SK-N-SH treated with all-trans-retinoic acid at 6 μM for 48 hours (cell line): ENCODE measurements at regions not wholly inside any gene's neighbourhood (a gene's known extent, or its start where the extent isn't known, plus 50 kb on each side); places are given as distances from the start of the nearest gene placed in this dataset.

ENCODE experiments used
- ATAC-seq: fragments of 200-7000 bp; cut with Tn5 transposase; 3 replicates; pipeline ENCODE4 v1.9.1; 2020; ENCODE audit warnings: mild to moderate bottlenecking, moderate library complexity
- ARNTL ChIP-seq: fragments of 450-650 bp; formaldehyde crosslinking; IDR thresholded peaks from 2 replicates; pipeline ENCODE4 v1.5.0; 2020; ENCODE audit warnings: low read depth, mild to moderate bottlenecking, moderate library complexity, borderline replicate concordance
- BACH2 ChIP-seq: fragments of 250-450 bp; sonication (Bioruptor Pico); IDR thresholded peaks from 2 replicates; pipeline ENCODE4 v1.9.0; 2021; ENCODE audit warnings: mild to moderate bottlenecking, borderline replicate concordance
- CSDC2 ChIP-seq: fragments of 250-450 bp; sonication (Bioruptor Pico); IDR thresholded peaks from 2 replicates; pipeline ENCODE4 v1.5.0; 2020; ENCODE audit warnings: mild to moderate bottlenecking, moderate library complexity
- CSRNP3 ChIP-seq: fragments of 250-450 bp; sonication (Bioruptor Pico); IDR thresholded peaks from 2 replicates; pipeline ENCODE4 v1.5.1; 2021; ENCODE audit warnings: mild to moderate bottlenecking, moderate library complexity
- ESRRG ChIP-seq: fragments of 250-450 bp; sonication (Bioruptor Pico); IDR thresholded peaks from 2 replicates; pipeline ENCODE4 v1.6.1; 2021; ENCODE audit warnings: mild to moderate bottlenecking
- GLIS3 ChIP-seq: fragments of 250-450 bp; sonication (Bioruptor Pico); IDR thresholded peaks from 2 replicates; pipeline ENCODE4 v1.5.0; 2020; ENCODE audit warnings: mild to moderate bottlenecking, moderate library complexity
- ISL1 ChIP-seq: fragments of 250-450 bp; sonication (Bioruptor Pico); IDR thresholded peaks from 2 replicates; pipeline ENCODE4 v2.1.2; 2022; ENCODE audit warnings: mild to moderate bottlenecking, moderate library complexity
- OSR1 ChIP-seq: fragments of 250-450 bp; sonication (Bioruptor Pico); IDR thresholded peaks from 2 replicates; pipeline ENCODE4 v1.8.0; 2022; ENCODE audit warnings: moderate library complexity, mild to moderate bottlenecking, inconsistent platforms
- PATZ1 ChIP-seq: fragments of 250-450 bp; sonication (Bioruptor Pico); IDR thresholded peaks from 2 replicates; pipeline ENCODE4 v1.8.0; 2020; ENCODE audit warnings: mild to moderate bottlenecking, moderate library complexity, borderline replicate concordance
- PPARA ChIP-seq: fragments of 250-450 bp; sonication (Bioruptor Pico); IDR thresholded peaks from 2 replicates; pipeline ENCODE4 v1.5.0; 2020; ENCODE audit warnings: mild to moderate bottlenecking, borderline replicate concordance
- SNAI2 ChIP-seq: fragments of 250-450 bp; sonication (Bioruptor Pico); IDR thresholded peaks from 2 replicates; pipeline ENCODE4 v1.5.0; 2020; ENCODE audit warnings: mild to moderate bottlenecking, moderate library complexity
- TCF4 ChIP-seq: fragments of 250-450 bp; sonication (Bioruptor Pico); IDR thresholded peaks from 2 replicates; pipeline ENCODE4 v1.8.0; 2021; ENCODE audit warnings: mild to moderate bottlenecking, moderate library complexity, borderline replicate concordance
- TOX ChIP-seq: fragments of 250-450 bp; sonication (Bioruptor Pico); IDR thresholded peaks from 2 replicates; pipeline ENCODE4 v1.8.0; 2021; ENCODE audit warnings: mild to moderate bottlenecking, moderate library complexity, borderline replicate concordance
- TSHZ2 ChIP-seq: fragments of 250-450 bp; sonication (Bioruptor Pico); IDR thresholded peaks from 2 replicates; pipeline ENCODE4 v1.5.0; 2020; ENCODE audit warnings: mild to moderate bottlenecking, moderate library complexity
- ZFP3 ChIP-seq: fragments of 250-450 bp; sonication (Bioruptor Pico); IDR thresholded peaks from 2 replicates; pipeline ENCODE4 v1.5.0; 2020; ENCODE audit warnings: mild to moderate bottlenecking, moderate library complexity
- ZFP30 ChIP-seq: fragments of 450-650 bp; formaldehyde crosslinking; IDR thresholded peaks from 2 replicates; pipeline ENCODE4 v1.5.0; 2022; ENCODE audit warnings: mild to moderate bottlenecking, moderate library complexity
- ZNF565 ChIP-seq: fragments of 450-650 bp; formaldehyde crosslinking; conservative IDR thresholded peaks from 2 replicates; pipeline ENCODE4 v1.5.0; 2020; ENCODE audit warnings: low read depth, mild to moderate bottlenecking, moderate library complexity
- ZNF8 ChIP-seq: fragments of 450-650 bp; formaldehyde crosslinking; IDR thresholded peaks from 2 replicates; pipeline ENCODE4 v1.5.0; 2020; ENCODE audit warnings: mild to moderate bottlenecking, moderate library complexity
- TF ChIP-seq, protein P1 (sequence below): fragments of 250-450 bp; sonication (Bioruptor Pico); IDR thresholded peaks from 2 replicates; pipeline ENCODE4 v1.8.0; 2021; ENCODE audit warnings: low read depth, mild to moderate bottlenecking, moderate library complexity, borderline replicate concordance

DNA sequence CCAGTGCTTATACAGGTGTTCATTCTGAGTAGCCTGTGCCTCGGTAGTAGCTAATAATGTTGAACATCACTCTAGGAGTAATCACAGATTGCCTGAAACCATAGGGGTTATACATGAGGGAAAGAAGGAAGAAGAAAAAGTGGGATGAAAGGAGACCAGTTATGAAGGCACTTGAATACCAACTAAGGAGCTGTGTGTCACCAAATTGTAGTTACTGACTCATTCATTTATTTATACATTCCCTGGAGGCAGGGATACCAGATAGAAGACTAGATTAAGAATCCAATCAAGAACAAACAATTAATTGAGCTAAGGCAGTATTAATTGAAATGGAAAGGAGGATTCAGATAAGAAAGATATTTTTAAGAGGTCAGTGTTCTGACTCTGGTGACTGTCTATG, 129.6 kb upstream of the PRPS1L1 start (continued):
- TF ChIP-seq TSHZ2 (CRISPR knock-in tag) (no peak), ESRRG (CRISPR knock-in tag) (no peak)

GRCh38 chr7:18162657-18163056, 135.0 kb upstream of the PRPS1L1 start:
- TF ChIP-seq OSR1 (CRISPR knock-in tag) = no peak
- TF ChIP-seq ZNF565 (CRISPR knock-in tag) = no peak
- TF ChIP-seq ESRRG (CRISPR knock-in tag) = no peak
- TF ChIP-seq ARNTL (CRISPR knock-in tag) = no peak
- no peak for TF ChIP-seq GLIS3 (CRISPR knock-in tag)
- no peak for TF ChIP-seq TCF4 (CRISPR knock-in tag)
- TF ChIP-seq, protein P1, sequence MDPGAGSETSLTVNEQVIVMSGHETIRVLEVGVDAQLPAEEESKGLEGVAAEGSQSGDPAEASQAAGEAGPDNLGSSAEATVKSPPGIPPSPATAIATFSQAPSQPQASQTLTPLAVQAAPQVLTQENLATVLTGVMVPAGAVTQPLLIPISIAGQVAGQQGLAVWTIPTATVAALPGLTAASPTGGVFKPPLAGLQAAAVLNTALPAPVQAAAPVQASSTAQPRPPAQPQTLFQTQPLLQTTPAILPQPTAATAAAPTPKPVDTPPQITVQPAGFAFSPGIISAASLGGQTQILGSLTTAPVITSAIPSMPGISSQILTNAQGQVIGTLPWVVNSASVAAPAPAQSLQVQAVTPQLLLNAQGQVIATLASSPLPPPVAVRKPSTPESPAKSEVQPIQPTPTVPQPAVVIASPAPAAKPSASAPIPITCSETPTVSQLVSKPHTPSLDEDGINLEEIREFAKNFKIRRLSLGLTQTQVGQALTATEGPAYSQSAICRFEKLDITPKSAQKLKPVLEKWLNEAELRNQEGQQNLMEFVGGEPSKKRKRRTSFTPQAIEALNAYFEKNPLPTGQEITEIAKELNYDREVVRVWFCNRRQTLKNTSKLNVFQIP (CRISPR knock-in tag) = no peak
- ATAC-seq = no peak

DNA sequence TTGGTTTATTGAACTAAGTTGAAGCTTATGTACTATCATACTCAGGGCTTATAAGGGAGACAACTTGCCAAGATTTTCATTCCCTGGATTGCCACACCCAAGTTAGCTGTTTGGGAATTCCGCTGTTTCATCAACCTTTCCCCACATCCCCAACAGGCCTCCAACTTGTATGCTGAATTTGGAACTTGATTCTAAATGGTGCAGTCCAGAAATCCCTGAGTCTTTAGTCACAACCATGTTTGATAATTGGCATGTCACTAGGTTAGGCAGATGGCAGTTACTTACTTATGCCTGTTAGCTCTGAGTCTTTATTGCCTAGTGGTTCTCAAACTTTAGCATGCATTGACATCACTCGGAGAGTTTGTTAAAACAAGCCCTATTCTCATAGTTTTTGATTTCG, 135.4 kb upstream of the PRPS1L1 start:
- no peak for TF ChIP-seq ZFP3 (CRISPR knock-in tag)
- TF ChIP-seq PATZ1 (CRISPR knock-in tag) = no peak
- ATAC-seq = no peak

DNA sequence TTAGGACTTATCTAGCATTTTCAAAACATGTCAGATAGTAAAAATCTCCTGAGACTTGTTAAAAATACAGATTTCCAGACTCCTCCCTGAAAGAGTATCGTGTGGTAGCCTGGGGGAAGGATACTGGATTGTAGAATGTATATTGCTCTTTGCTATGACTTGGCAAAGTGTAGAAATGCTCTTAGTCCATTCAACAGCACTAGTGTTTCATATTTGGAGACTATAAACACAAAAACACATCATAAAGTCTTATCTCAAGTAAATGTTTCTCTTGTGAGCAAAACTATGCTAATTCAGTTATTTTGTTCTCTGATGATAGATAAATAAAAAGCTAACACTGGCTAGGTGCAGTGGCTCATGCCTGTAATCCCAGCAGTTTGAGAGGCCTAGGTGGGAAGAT, 137.5 kb upstream of the PRPS1L1 start:
- no peak for ATAC-seq

DNA sequence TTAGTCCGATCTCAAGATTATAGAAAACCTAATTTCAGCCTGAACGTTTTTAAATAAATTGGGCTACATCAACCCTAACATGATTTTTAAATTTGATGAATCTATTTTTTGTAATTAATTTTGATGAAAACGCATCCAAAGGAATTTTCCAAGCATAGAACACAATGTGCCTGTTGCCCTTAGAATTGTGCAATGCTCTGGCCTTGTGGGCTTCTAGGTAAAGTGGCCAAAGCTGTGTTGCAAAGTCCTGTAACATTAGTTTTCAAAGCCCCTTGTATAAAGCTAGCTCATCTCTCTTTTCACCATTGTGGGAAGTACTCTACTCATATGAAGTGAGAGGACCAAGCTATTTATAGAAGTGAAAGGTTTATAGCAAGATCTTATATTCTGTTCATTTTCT, 138.4 kb upstream of the PRPS1L1 start:
- ATAC-seq = no peak
- TF ChIP-seq GLIS3 (CRISPR knock-in tag) = no peak

More for the DNA sequence above, 137.5 kb upstream of the PRPS1L1 start:
- TF ChIP-seq PATZ1 (CRISPR knock-in tag) = no peak

DNA sequence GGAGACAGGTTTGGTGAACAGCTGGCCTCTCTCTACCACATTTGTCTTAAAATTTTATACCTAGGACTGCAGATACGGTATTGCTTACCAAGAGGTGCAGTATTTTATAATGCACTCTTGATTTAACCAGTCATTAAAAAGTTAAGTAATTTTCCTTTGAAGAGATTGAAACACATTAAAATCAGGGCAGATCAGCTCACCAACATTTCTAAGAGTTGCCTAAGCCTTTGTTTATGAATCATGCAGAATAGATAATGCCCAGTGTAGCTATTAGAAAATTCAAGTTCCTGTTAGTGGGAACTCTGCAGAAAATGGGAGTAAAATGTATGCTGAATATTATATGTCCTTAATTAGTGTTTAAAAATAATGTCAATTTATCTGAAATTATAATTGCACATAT, 140.2 kb upstream of the PRPS1L1 start:
- ATAC-seq = no peak
- no peak for TF ChIP-seq PPARA (CRISPR knock-in tag)
- no peak for TF ChIP-seq ISL1 (CRISPR knock-in tag)
- no peak for TF ChIP-seq CSRNP3 (CRISPR knock-in tag)
- no peak for TF ChIP-seq SNAI2 (CRISPR knock-in tag)
- no peak for TF ChIP-seq ZFP30 (CRISPR knock-in tag)
- TF ChIP-seq ZFP3 (CRISPR knock-in tag) = no peak
- no peak for TF ChIP-seq ZNF565 (CRISPR knock-in tag)
- no peak for TF ChIP-seq TOX (CRISPR knock-in tag)
- TF ChIP-seq CSDC2 (CRISPR knock-in tag) = no peak
- no peak for TF ChIP-seq ZNF8 (CRISPR knock-in tag)
- TF ChIP-seq BACH2 = no peak
